Mucosa of rectum (tissue), 2 donors: ENCODE measurements at regions not wholly inside any gene's neighbourhood (a gene's known extent, or its start where the extent isn't known, plus 50 kb on each side); places are given as distances from the start of the nearest gene placed in this dataset.
"Not testable (repeated sequence)": the region's sequence is repeated elsewhere in the genome, so short reads cannot be mapped to it uniquely, and the experiment has no call there.

ENCODE experiments used
- H3K27ac ChIP-seq, 2 donors: one replicate each; pipeline ENCODE4 v1.7.0; 2013; ENCODE audit warnings: inconsistent platforms in 2 of 2, low read depth in 2 of 2, low read length in 2 of 2
- H3K27me3 ChIP-seq, 2 donors: one replicate each; pipeline ENCODE4 v1.7.0; 2013; ENCODE audit warnings: low read length in 2 of 2; ENCODE audit not compliant: control insufficient read depth in 2 of 2, insufficient read depth in 2 of 2
- H3K36me3 ChIP-seq, 2 donors: one replicate each; pipeline ENCODE4 v1.7.0; 2013; ENCODE audit warnings: low read length in 2 of 2; ENCODE audit not compliant: control insufficient read depth in 2 of 2, insufficient read depth in 2 of 2
- H3K4me1 ChIP-seq, 2 donors: one replicate each; pipeline ENCODE4 v1.7.0; 2013; ENCODE audit warnings: low read length in 2 of 2, mild to moderate bottlenecking in 1 of 2; ENCODE audit not compliant: control insufficient read depth in 2 of 2, insufficient read depth in 2 of 2
- H3K4me3 ChIP-seq, 2 donors: one replicate each; pipeline ENCODE4 v1.7.0; 2013; ENCODE audit warnings: low read length in 2 of 2
- H3K9ac ChIP-seq, 2 donors: one replicate each; pipeline ENCODE4 v1.7.0; 2013; ENCODE audit warnings: low read length in 2 of 2, low read depth in 1 of 2, mild to moderate bottlenecking in 1 of 2
- H3K9me3 ChIP-seq, 2 donors: one replicate each; pipeline ENCODE4 v1.7.0; 2013; ENCODE audit warnings: low read length in 2 of 2; ENCODE audit not compliant: control insufficient read depth in 2 of 2
- donor health status: healthy.
- donor health status: Normal muscosa, but diverticular disease.

DNA sequence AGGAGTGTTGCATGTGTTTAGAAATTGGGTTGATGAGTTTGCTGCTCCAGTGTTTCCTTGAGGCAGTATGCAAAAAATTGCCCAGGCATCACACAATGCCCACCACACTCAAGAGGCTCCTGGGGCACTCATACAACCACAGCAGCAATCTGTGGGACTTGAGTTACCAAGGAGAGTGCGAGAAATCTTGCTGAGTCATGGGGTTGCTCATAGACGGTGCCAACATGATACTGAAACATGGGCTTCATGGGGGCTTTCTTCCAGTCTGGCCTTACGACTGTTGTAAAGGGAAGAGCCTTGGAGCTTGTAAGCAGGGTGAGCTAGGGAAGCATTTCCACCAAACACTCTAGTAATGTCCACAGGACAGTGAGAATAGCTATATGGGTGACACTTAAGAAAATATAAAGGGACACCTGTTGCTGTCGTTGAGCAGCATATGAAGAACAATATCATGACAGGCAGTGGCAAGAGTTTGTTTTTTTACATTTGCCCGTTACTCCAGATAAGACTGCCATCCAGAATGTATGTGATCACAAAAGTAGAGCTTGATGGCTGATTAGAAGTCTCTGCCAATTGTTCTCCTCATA, 1237.4 kb downstream of the UQCRFS1 start:
- H3K9me3 ChIP-seq = no peaks in the 10 kb centered on the region
- no peaks in the 10 kb centered on the region for H3K4me1 ChIP-seq
- H3K27ac ChIP-seq = no peak overlapping the region
- H3K27me3 ChIP-seq = no peaks in the 10 kb centered on the region
- no peak overlapping the region for H3K9ac ChIP-seq
- no peaks in the 10 kb centered on the region for H3K36me3 ChIP-seq
- H3K4me3 ChIP-seq = no peak overlapping the region

GRCh38 chr19:27974082-27974513, 1238.9 kb downstream of the UQCRFS1 start:
- H3K4me3 ChIP-seq = no peak overlapping the region
- H3K27me3 ChIP-seq = no peaks in the 10 kb centered on the region
- no peaks in the 10 kb centered on the region for H3K9me3 ChIP-seq
- H3K27ac ChIP-seq = no peak overlapping the region
- no peaks in the 10 kb centered on the region for H3K36me3 ChIP-seq
- no peaks in the 10 kb centered on the region for H3K4me1 ChIP-seq
- H3K9ac ChIP-seq = no peak overlapping the region

GRCh38 chr19:27972291-27973040, 1240.5 kb downstream of the UQCRFS1 start:
- Histone ChIP-seq H3K9me3 (no peaks in the 10 kb centered on the region), H3K36me3 (no peaks in the 10 kb centered on the region), H3K9ac (no peak overlapping the region), H3K27ac (no peak overlapping the region), H3K4me1 (no peaks in the 10 kb centered on the region), H3K27me3 (no peaks in the 10 kb centered on the region), H3K4me3 (no peak overlapping the region)

- Histone ChIP-seq H3K27me3 (no peaks in the 10 kb centered on the region), H3K9ac (no peak overlapping the region), H3K4me1 (no peaks in the 10 kb centered on the region), H3K4me3 (no peak overlapping the region), H3K9me3 (no peaks in the 10 kb centered on the region), H3K27ac (no peak overlapping the region), H3K36me3 (no peaks in the 10 kb centered on the region)
Observed at GRCh38 chr19:27971869-27972268, 1241.1 kb downstream of the UQCRFS1 start.

- Histone ChIP-seq H3K4me1 (no peaks in the 10 kb centered on the region), H3K9me3 (no peaks in the 10 kb centered on the region), H3K4me3 (no peak overlapping the region), H3K9ac (no peak overlapping the region), H3K27me3 (no peaks in the 10 kb centered on the region), H3K36me3 (no peaks in the 10 kb centered on the region), H3K27ac (no peak overlapping the region)
Observed at GRCh38 chr19:27971071-27971470, 1241.9 kb downstream of the UQCRFS1 start.

DNA sequence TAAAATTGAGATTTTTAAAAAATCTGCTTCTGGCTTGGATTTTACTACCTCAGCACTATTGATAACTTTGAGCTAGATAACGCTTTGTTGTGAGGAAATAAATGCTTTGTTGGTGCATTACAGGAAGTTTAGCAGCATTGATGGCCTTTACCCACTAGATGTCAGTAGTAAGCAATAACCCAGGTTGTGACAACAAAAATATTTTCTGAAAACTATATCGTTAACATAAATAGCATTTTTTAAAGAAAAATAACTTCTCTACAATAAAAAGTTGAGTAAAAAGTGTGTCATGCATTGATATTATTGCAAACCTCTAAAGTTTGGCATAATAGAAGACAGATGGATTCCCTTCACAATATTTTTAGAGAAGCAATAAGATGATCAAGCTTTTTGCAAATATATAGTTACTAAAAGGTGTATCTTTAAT, 1246.5 kb downstream of the UQCRFS1 start:
- Histone ChIP-seq H3K36me3 (no peaks in the 10 kb centered on the region), H3K4me1 (no peaks in the 10 kb centered on the region), H3K27me3 (no peaks in the 10 kb centered on the region), H3K9ac (no peak overlapping the region), H3K9me3 (no peaks in the 10 kb centered on the region), H3K27ac (no peak overlapping the region), H3K4me3 (no peak overlapping the region)

GRCh38 chr19:27964185-27964584, 1248.8 kb downstream of the UQCRFS1 start:
- Histone ChIP-seq H3K4me3 (no peak overlapping the region), H3K4me1 (no peaks in the 10 kb centered on the region), H3K9me3 (no peaks in the 10 kb centered on the region), H3K27me3 (no peaks in the 10 kb centered on the region), H3K9ac (no peak overlapping the region), H3K36me3 (no peaks in the 10 kb centered on the region), H3K27ac (no peak overlapping the region)

- no peaks in the 10 kb centered on the region for H3K4me1 ChIP-seq
- H3K27ac ChIP-seq = no peak overlapping the region
- no peak overlapping the region for H3K4me3 ChIP-seq
- H3K9me3 ChIP-seq = no peaks in the 10 kb centered on the region
- no peaks in the 10 kb centered on the region for H3K36me3 ChIP-seq
- no peak overlapping the region for H3K9ac ChIP-seq
- no peaks in the 10 kb centered on the region for H3K27me3 ChIP-seq
Observed at GRCh38 chr19:27962264-27962663, 1250.7 kb downstream of the UQCRFS1 start.

GRCh38 chr19:27955485-27956480, 1257.2 kb downstream of the UQCRFS1 start:
- H3K27ac ChIP-seq = no peak overlapping the region
- no peaks in the 10 kb centered on the region for H3K27me3 ChIP-seq
- no peaks in the 10 kb centered on the region for H3K9me3 ChIP-seq
- H3K4me1 ChIP-seq = no peaks in the 10 kb centered on the region
- H3K9ac ChIP-seq = no peak overlapping the region
- no peak overlapping the region for H3K4me3 ChIP-seq
- H3K36me3 ChIP-seq = no peaks in the 10 kb centered on the region

DNA sequence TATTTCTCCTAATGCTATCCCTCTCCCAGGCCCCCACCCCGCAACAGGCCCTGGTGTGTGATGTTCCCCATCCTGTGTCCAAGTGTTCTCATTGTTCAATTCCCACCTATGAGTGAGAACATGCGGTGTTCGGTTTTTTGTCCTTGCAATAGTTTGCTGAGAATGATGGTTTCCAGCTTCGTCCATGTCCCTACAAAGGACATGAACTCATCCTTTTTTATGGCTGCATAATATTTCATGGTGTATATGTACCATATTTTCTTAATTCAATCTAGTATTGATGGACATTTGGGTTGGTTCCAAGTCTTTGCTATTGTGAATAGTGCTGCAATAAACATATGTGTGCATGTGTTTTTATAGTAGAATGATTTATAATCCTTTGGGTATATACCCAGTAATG, 1270.3 kb downstream of the UQCRFS1 start:
- not testable (repeated sequence) for H3K9ac ChIP-seq, H3K36me3 ChIP-seq, H3K4me1 ChIP-seq, H3K27ac ChIP-seq, H3K4me3 ChIP-seq, H3K9me3 ChIP-seq, H3K27me3 ChIP-seq
